Trophoblast cell (in vitro differentiated cells and primary cell): ENCODE measurements at regions not wholly inside any gene's neighbourhood (a gene's known extent, or its start where the extent isn't known, plus 50 kb on each side); places are given as distances from the start of the nearest gene placed in this dataset.

ENCODE experiments used
- DNase-seq, 2 donors: peaks; one replicate each; pipeline ENCODE4 v3.0.0-alpha.2; 2016
- H2AFZ ChIP-seq: 2 replicates; pipeline ENCODE4 v1.6.1; 2013; ENCODE audit warnings: low read length, moderate library complexity, mild to moderate bottlenecking; ENCODE audit not compliant: insufficient read depth, poor library complexity
- H2AK5ac ChIP-seq: 2 replicates; pipeline ENCODE4 v1.6.1; 2013; ENCODE audit warnings: mild to moderate bottlenecking, low read length
- H2BK120ac ChIP-seq: 2 replicates; pipeline ENCODE4 v1.6.1; 2013; ENCODE audit warnings: low read length, mild to moderate bottlenecking, moderate library complexity; ENCODE audit not compliant: insufficient read depth, poor library complexity
- H2BK12ac ChIP-seq: 2 replicates; pipeline ENCODE4 v1.6.1; 2013; ENCODE audit warnings: mild to moderate bottlenecking, low read length, moderate library complexity
- H2BK5ac ChIP-seq: 2 replicates; pipeline ENCODE4 v1.6.1; 2013; ENCODE audit warnings: low read length, low read depth, moderate library complexity, mild to moderate bottlenecking; ENCODE audit not compliant: poor library complexity
- H3K14ac ChIP-seq: 2 replicates; pipeline ENCODE4 v1.6.1; 2013; ENCODE audit warnings: mild to moderate bottlenecking, low read length
- H3K18ac ChIP-seq: 2 replicates; pipeline ENCODE4 v1.6.1; 2013; ENCODE audit warnings: mild to moderate bottlenecking, low read length
- H3K23ac ChIP-seq: 2 replicates; pipeline ENCODE4 v1.6.1; 2013; ENCODE audit warnings: low read length
- H3K27ac ChIP-seq: 2 replicates; pipeline ENCODE4 v1.5.1; 2013; ENCODE audit warnings: low read depth, mild to moderate bottlenecking, inconsistent platforms, low read length, moderate library complexity
- H3K27me3 ChIP-seq: 2 replicates; pipeline ENCODE4 v1.6.1; 2013; ENCODE audit warnings: inconsistent platforms, mild to moderate bottlenecking, low read length, moderate library complexity; ENCODE audit not compliant: insufficient read depth
- H3K36me3 ChIP-seq, 2 experiments: 1 replicate in 1 of 2; 2 replicates in 1 of 2; pipeline ENCODE4 v1.6.1; 2013; ENCODE audit warnings: low read length in 2 of 2, mild to moderate bottlenecking in 2 of 2, moderate library complexity in 1 of 2; ENCODE audit not compliant: insufficient read depth in 2 of 2, control insufficient read depth in 1 of 2
- H3K4ac ChIP-seq: 2 replicates; pipeline ENCODE4 v1.6.1; 2013; ENCODE audit warnings: low read depth, mild to moderate bottlenecking, low read length, moderate library complexity
- H3K4me1 ChIP-seq, 2 experiments: 1 replicate in 1 of 2; 2 replicates in 1 of 2; pipeline ENCODE4 v1.6.1; 2013; ENCODE audit warnings: low read length in 2 of 2, mild to moderate bottlenecking in 2 of 2, moderate library complexity in 1 of 2; ENCODE audit not compliant: insufficient read depth in 2 of 2, control insufficient read depth in 1 of 2
- H3K4me2 ChIP-seq: 2 replicates; pipeline ENCODE4 v1.6.1; 2013; ENCODE audit warnings: inconsistent platforms, mild to moderate bottlenecking, low read length, moderate library complexity
- H3K4me3 ChIP-seq: 2 replicates; pipeline ENCODE4 v1.5.1; 2013; ENCODE audit warnings: mild to moderate bottlenecking, low read depth, low read length, inconsistent platforms
- H3K79me1 ChIP-seq: one replicate; pipeline ENCODE4 v1.6.1; 2013; ENCODE audit warnings: low read length
- H3K79me2 ChIP-seq: 2 replicates; pipeline ENCODE4 v1.6.1; 2013; ENCODE audit warnings: low read length, mild to moderate bottlenecking; ENCODE audit not compliant: control insufficient read depth, insufficient read depth, poor library complexity
- H3K9ac ChIP-seq: 2 replicates; pipeline ENCODE4 v1.6.1; 2013; ENCODE audit warnings: mild to moderate bottlenecking, low read length
- H3K9me3 ChIP-seq: 2 replicates; pipeline ENCODE4 v1.6.1; 2013; ENCODE audit warnings: low read depth, mild to moderate bottlenecking, control low read depth, inconsistent platforms, low read length; ENCODE audit not compliant: insufficient read depth
- H4K12ac ChIP-seq: 2 replicates; pipeline ENCODE4 v1.6.1; 2013; ENCODE audit warnings: low read depth, mild to moderate bottlenecking, low read length, moderate library complexity
- H4K8ac ChIP-seq: 2 replicates; pipeline ENCODE4 v1.6.1; 2013; ENCODE audit warnings: low read depth, mild to moderate bottlenecking, low read length, moderate library complexity
- H4K91ac ChIP-seq: one replicate; pipeline ENCODE4 v1.6.1; 2013; ENCODE audit warnings: low read depth, mild to moderate bottlenecking, low read length, moderate library complexity
- WGBS: extraction: QIAGEN DNeasy Blood & Tissue Kit; methylation state at CpG from one replicate; pipeline ENCODE4 v1.1.7; 2013; ENCODE audit warnings: missing lambda C conversion rate; ENCODE audit not compliant: insufficient read length, insufficient coverage; ENCODE audit errors: extremely low coverage; 5-methylcytosine and 5-hydroxymethylcytosine counted together

- H4K12ac ChIP-seq = no peak overlapping the region
Measured at GRCh38 chr18:78837754-78838153, 141.9 kb upstream of the SALL3 start.

GRCh38 chr18:78838183-78838582 lies 141.4 kb upstream of the SALL3 start:
- Histone ChIP-seq H3K9me3 (peaks cover 2% of the 10 kb centered on the region), H3K9ac (no peak overlapping the region), H2AFZ (no peak overlapping the region), H2AK5ac (no peak overlapping the region), H3K14ac (no peak overlapping the region), H3K4ac (no peak overlapping the region), H3K27ac (no peak overlapping the region), H4K91ac (no peak overlapping the region), H3K79me1 (no peaks in the 10 kb centered on the region), H4K12ac (no peak overlapping the region), H2BK12ac (no peak overlapping the region), H3K23ac (no peak overlapping the region), H4K8ac (no peak overlapping the region), H3K4me1 (no peaks in the 10 kb centered on the region), H2BK5ac (no peak overlapping the region), H3K36me3 (no peaks in the 10 kb centered on the region), H3K4me3 (no peak overlapping the region), H2BK120ac (no peak overlapping the region), H3K18ac (no peak overlapping the region), H3K79me2 (no peaks in the 10 kb centered on the region), H3K27me3 (no peaks in the 10 kb centered on the region), H3K4me2 (no peak overlapping the region)
- no peak for DNase-seq
- no CpG with 5 or more reads among the region's 7 CpGs for WGBS

More at GRCh38 chr18:78837754-78838153, 141.9 kb upstream of the SALL3 start:
- Histone ChIP-seq H2BK5ac (no peak overlapping the region), H3K27ac (no peak overlapping the region), H3K36me3 (no peaks in the 10 kb centered on the region), H3K27me3 (no peaks in the 10 kb centered on the region), H3K4me3 (no peak overlapping the region), H3K14ac (no peak overlapping the region), H3K79me2 (no peaks in the 10 kb centered on the region), H3K18ac (no peak overlapping the region), H3K4me1 (peaks cover 0 to 2% of the 10 kb centered on the region in 2 experiments), H3K23ac (no peak overlapping the region), H3K79me1 (no peaks in the 10 kb centered on the region), H2AFZ (no peak overlapping the region), H3K4ac (no peak overlapping the region), H3K9ac (no peak overlapping the region), H4K8ac (no peak overlapping the region), H2BK12ac (no peak overlapping the region), H2BK120ac (no peak overlapping the region), H4K91ac (no peak overlapping the region), H3K4me2 (no peak overlapping the region), H3K9me3 (peaks cover 2% of the 10 kb centered on the region), H2AK5ac (no peak overlapping the region)
- no peak for DNase-seq
- no CpG with 5 or more reads among the region's 14 CpGs for WGBS

GRCh38 chr18:78849046-78849445 lies 130.6 kb upstream of the SALL3 start:
- no CpG with 5 or more reads among the region's 5 CpGs for WGBS
- Histone ChIP-seq H3K79me1 (no peaks in the 10 kb centered on the region), H4K12ac (no peak overlapping the region), H3K9me3 (no peaks in the 10 kb centered on the region), H3K4ac (no peak overlapping the region), H2BK12ac (no peak overlapping the region), H3K4me1 (no peaks in the 10 kb centered on the region), H2BK120ac (no peak overlapping the region), H3K9ac (no peak overlapping the region), H3K36me3 (no peaks in the 10 kb centered on the region), H3K14ac (no peak overlapping the region), H2AK5ac (no peak overlapping the region), H3K27me3 (no peaks in the 10 kb centered on the region), H3K4me3 (no peak overlapping the region), H4K8ac (no peak overlapping the region), H3K23ac (no peak overlapping the region), H2AFZ (no peak overlapping the region), H3K27ac (no peak overlapping the region), H3K79me2 (no peaks in the 10 kb centered on the region), H3K4me2 (no peak overlapping the region), H2BK5ac (no peak overlapping the region), H3K18ac (no peak overlapping the region), H4K91ac (no peak overlapping the region)
- no peak for DNase-seq

GRCh38 chr18:78849458-78849857 lies 130.2 kb upstream of the SALL3 start:
- Histone ChIP-seq H3K14ac (no peak overlapping the region), H3K79me1 (no peaks in the 10 kb centered on the region), H3K79me2 (no peaks in the 10 kb centered on the region), H3K4me1 (no peaks in the 10 kb centered on the region), H3K18ac (no peak overlapping the region), H4K8ac (no peak overlapping the region), H2BK120ac (no peak overlapping the region), H3K36me3 (no peaks in the 10 kb centered on the region), H3K4me2 (no peak overlapping the region), H3K9me3 (no peaks in the 10 kb centered on the region), H3K9ac (no peak overlapping the region), H3K4ac (no peak overlapping the region), H3K27me3 (no peaks in the 10 kb centered on the region), H3K27ac (no peak overlapping the region), H3K23ac (no peak overlapping the region), H2BK5ac (no peak overlapping the region), H4K12ac (no peak overlapping the region), H2BK12ac (no peak overlapping the region), H4K91ac (no peak overlapping the region), H3K4me3 (no peak overlapping the region), H2AK5ac (no peak overlapping the region), H2AFZ (no peak overlapping the region)
- WGBS = no CpG with 5 or more reads among the region's 2 CpGs
- no peak for DNase-seq
